ENCODE measurements at regions not wholly inside any gene's neighbourhood (a gene's known extent, or its start where the extent isn't known, plus 50 kb on each side); places are given as distances from the start of the nearest gene placed in this dataset.

DNA sequence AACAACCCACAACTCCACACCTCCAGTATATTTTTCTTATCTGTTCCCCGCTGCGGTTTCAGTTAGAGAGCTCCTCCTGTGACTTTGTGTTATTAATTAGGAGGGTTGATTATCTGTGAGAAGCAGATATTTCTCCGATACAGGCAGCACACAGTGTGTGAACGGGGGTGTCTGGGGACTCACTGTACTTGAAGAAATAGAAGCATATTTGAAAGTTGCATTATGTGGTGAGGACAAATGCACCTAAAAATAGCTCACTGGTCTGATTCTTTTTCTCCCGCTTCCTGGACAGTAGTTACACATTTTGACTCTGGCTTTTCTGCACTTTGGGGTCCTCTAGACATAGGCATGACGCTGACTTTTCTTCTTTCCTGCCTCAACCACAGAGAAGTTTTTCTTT lies 277.7 kb downstream of the VRK1 start:
- CTCF ChIA-PET: no interaction called here
- Mint-ChIP-seq H3K9me3 (no peaks in the 10 kb centered on the region), H3K36me3 (ENCODE audit: low read depth) (no peaks in the 10 kb centered on the region), H3K27me3 (no peaks in the 10 kb centered on the region), H3K4me3 (no peak overlapping the region), H3K27ac (no peak overlapping the region), H3K4me1 (peaks cover 21% of the 10 kb centered on the region)
- DNase-seq: no peak
- POLR2A ChIA-PET: no interaction called here

DNA sequence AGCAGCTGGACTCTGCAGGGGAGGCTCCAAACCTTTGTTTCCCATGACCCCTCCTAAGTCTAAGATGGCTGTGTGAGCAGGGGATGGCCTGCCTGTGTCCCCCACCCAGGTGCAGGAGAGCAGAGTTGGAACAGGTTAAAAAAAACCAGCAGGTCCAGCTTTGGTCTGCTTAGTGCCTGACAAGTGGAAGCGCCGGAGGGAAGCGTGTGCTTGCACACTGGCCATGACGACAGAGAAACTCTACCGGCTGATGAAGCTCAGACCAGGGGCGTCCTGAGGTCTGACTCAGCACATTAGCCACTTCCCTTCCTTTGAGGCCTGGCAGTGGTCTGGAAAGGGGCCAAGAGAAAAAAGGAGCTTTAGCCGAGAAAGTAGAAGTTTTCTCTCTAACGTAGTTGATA lies 280.1 kb downstream of the VRK1 start:
- Mint-ChIP-seq H3K9me3 (no peaks in the 10 kb centered on the region), H3K36me3 (ENCODE audit: low read depth) (no peaks in the 10 kb centered on the region), H3K27ac (no peak overlapping the region), H3K4me1 (peaks cover 21% of the 10 kb centered on the region), H3K4me3 (no peak overlapping the region), H3K27me3 (no peaks in the 10 kb centered on the region)
- POLR2A ChIA-PET: no interaction called here
- peak; percentile 23 for DNase-seq
- CTCF ChIA-PET: interaction anchor here (1.1 kb wide), 1 partner anchor 43 kb away, joined by 3 read pairs; no protein-coding TSS in a partner anchor

DNA sequence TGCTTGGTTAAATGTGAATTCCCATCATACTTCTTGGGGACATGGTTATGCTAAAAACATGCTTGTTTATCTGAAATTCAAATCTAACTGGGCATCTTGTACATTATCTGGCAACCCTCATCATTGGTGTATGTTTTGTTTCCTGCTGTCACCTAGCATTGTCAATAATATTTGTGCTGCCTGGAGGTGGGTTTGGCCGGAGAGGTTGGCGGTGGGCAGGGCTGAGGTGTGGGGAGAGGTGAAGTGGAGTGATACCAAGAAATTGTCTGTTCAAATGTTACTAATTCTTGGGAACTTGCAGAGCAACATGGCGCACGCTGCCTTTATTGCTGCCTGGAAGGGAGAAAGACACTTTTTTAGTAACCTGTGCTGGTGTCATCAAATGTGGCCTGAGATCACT lies 280.5 kb downstream of the VRK1 start:
- H3K36me3 Mint-ChIP-seq (ENCODE audit: low read depth): no peaks in the 10 kb centered on the region
- ChIA-PET CTCF (interaction anchor here (1.1 kb wide), 1 partner anchor 43 kb away, joined by 3 read pairs; no protein-coding TSS in a partner anchor), POLR2A (no interaction called here)
- no peaks in the 10 kb centered on the region for H3K27me3 Mint-ChIP-seq
- no peak for DNase-seq
- peaks cover 2% of the 10 kb centered on the region for H3K9me3 Mint-ChIP-seq
- H3K27ac Mint-ChIP-seq: no peak overlapping the region
- peaks cover 21% of the 10 kb centered on the region for H3K4me1 Mint-ChIP-seq
- H3K4me3 Mint-ChIP-seq: no peak overlapping the region

- H3K27ac Mint-ChIP-seq: no peak overlapping the region
- H3K4me3 Mint-ChIP-seq: no peak overlapping the region
- H3K27me3 Mint-ChIP-seq: no peaks in the 10 kb centered on the region
- H3K4me1 Mint-ChIP-seq: peaks cover 19% of the 10 kb centered on the region
- H3K36me3 Mint-ChIP-seq (ENCODE audit: low read depth): peaks cover 3% of the 10 kb centered on the region
- DNase-seq: no peak
- POLR2A ChIA-PET: no interaction called here
- H3K9me3 Mint-ChIP-seq: peaks cover 8% of the 10 kb centered on the region
- CTCF ChIA-PET: no interaction called here
Measured at GRCh38 chr14:97080991-97081390, 283.8 kb downstream of the VRK1 start.

DNA sequence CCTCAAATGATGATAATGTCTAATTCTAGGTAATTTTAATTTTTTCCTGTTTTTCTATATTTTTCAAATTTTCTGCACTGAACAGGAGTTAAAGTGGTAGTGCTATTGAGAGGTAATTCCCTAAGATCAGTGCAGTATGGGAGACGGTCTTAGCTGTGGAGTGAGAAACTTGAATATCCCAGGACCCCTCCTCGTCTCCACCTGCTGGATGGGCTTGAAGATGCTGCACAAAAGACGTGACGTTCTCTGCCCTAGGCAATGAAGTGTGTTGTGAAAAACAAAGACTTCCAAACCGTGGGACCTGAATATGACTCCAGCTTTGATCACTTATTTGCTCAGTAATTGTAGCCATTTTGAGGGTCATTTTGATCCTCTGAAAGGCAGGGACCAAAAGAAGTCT lies 298.1 kb downstream of the VRK1 start:
- H3K4me1 Mint-ChIP-seq: no peaks in the 10 kb centered on the region
- no peaks in the 10 kb centered on the region for H3K36me3 Mint-ChIP-seq (ENCODE audit: low read depth)
- ChIA-PET CTCF (no interaction called here), POLR2A (no interaction called here)
- H3K27ac Mint-ChIP-seq: no peak overlapping the region
- H3K27me3 Mint-ChIP-seq: no peaks in the 10 kb centered on the region
- no peak for DNase-seq
- H3K9me3 Mint-ChIP-seq: no peaks in the 10 kb centered on the region
- no peak overlapping the region for H3K4me3 Mint-ChIP-seq

DNA sequence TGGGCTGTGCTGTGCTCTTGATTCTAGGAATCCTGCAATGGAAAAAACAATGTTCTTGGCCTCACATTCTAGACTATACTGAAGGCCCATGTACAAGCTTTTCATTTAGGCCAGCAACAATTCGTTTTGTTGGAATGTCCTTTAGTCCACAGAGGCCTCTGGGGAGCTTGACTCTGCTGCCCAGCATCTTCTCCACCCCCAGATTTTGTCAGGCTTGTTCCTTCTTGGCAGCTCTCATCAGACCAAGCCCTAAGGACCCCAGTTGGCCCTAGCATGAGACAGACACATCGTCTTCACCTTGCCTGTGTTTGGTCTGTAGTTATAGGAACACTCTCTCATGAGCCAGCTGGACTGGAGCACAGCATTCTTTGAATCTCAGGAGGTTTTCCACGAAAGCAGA lies 300.1 kb downstream of the VRK1 start:
- CTCF ChIA-PET: no interaction called here

GRCh38 chr14:97100306-97100705 lies 303.1 kb downstream of the VRK1 start:
- no peak for DNase-seq
- Mint-ChIP-seq H3K27ac (no peak overlapping the region), H3K4me3 (no peak overlapping the region), H3K27me3 (peaks cover 10% of the 10 kb centered on the region), H3K36me3 (ENCODE audit: low read depth) (no peaks in the 10 kb centered on the region), H3K9me3 (no peaks in the 10 kb centered on the region), H3K4me1 (no peaks in the 10 kb centered on the region)
- POLR2A ChIA-PET: no interaction called here
- CTCF ChIA-PET: interaction anchor here (1.1 kb wide), 1 partner anchor 9 kb away, joined by 4 read pairs; no protein-coding TSS in a partner anchor

More for the DNA sequence above, 300.1 kb downstream of the VRK1 start:
- Mint-ChIP-seq H3K9me3 (no peaks in the 10 kb centered on the region), H3K27me3 (no peaks in the 10 kb centered on the region), H3K27ac (no peak overlapping the region), H3K36me3 (ENCODE audit: low read depth) (no peaks in the 10 kb centered on the region), H3K4me1 (no peaks in the 10 kb centered on the region), H3K4me3 (no peak overlapping the region)
- no peak for DNase-seq
- POLR2A ChIA-PET: no interaction called here

DNA sequence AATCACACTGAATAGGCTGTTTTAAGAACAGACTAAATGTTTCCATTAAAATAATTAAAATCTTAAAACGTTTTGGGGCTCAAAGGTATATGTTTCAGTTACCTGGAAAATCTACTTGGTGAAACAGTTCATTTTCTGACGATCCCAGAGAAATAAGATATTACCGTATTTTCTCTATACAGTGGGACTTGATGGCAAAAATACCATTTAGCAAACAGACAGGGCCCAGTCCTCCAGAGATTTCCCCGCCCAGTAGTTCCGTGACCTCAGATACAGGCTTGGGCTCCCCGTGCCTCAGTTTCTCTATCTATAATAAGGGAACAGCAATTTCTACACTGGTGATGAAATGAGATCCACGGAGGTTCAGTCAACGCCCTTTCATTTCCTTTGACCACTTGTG lies 304.4 kb downstream of the VRK1 start:
- H3K27ac Mint-ChIP-seq: no peak overlapping the region
- CTCF ChIA-PET: no interaction called here
- no peaks in the 10 kb centered on the region for H3K4me1 Mint-ChIP-seq
- H3K4me3 Mint-ChIP-seq: no peak overlapping the region
- POLR2A ChIA-PET: no interaction called here
- no peaks in the 10 kb centered on the region for H3K9me3 Mint-ChIP-seq
- no peaks in the 10 kb centered on the region for H3K36me3 Mint-ChIP-seq (ENCODE audit: low read depth)
- H3K27me3 Mint-ChIP-seq: peaks cover 13% of the 10 kb centered on the region
- no peak for DNase-seq

GRCh38 chr14:97104029-97104428 lies 306.8 kb downstream of the VRK1 start:
- CTCF ChIA-PET: no interaction called here
- Mint-ChIP-seq H3K4me1 (no peaks in the 10 kb centered on the region), H3K4me3 (no peak overlapping the region), H3K9me3 (no peaks in the 10 kb centered on the region), H3K36me3 (ENCODE audit: low read depth) (peaks cover 2% of the 10 kb centered on the region), H3K27me3 (peaks cover 13% of the 10 kb centered on the region), H3K27ac (no peak overlapping the region)
- no peak for DNase-seq
- POLR2A ChIA-PET: no interaction called here

DNA sequence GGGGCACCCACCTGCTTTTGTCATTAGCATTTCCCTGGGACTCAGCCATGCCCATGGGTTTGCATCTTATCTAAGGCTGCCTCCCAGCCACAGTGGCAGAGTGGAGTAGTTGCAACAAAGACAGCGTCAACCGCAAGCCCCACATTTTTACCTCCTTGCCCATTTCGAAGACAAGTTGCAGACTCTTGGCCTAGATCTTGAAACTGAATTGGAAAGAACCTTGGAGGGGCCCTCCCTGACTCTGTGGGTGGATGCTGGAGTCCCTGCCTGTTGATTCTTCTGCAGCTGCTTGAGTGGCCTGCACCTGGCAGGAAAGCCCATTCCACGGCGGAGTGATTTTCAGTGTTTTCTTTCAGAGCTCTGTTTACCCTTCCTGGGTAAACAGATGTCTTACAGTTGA lies 309.0 kb downstream of the VRK1 start:
- Mint-ChIP-seq H3K27me3 (peaks cover 13% of the 10 kb centered on the region), H3K36me3 (ENCODE audit: low read depth) (peaks cover 2% of the 10 kb centered on the region), H3K4me1 (no peaks in the 10 kb centered on the region), H3K9me3 (peaks cover 5% of the 10 kb centered on the region), H3K4me3 (no peak overlapping the region), H3K27ac (no peak overlapping the region)
- ChIA-PET CTCF (no interaction called here), POLR2A (no interaction called here)
- no peak for DNase-seq

DNA sequence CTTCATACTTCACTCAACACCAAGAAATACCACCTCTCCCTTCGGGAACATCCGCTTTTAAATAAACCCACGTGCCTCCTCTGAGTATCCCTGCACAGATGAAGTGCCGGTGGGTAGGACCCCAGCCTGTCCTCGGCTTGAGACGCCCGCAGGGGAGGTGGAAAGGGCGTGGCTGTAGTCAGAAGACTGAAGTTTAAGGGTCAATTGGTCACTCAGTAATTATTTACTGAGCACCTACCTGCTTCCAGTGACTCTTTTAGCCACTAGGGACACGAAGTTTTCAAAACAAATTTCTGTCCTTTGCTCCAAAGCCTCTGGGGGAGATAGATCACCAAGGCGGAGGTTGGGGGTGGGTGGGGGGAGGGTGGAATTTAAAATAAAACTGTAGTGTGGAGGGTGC lies 309.4 kb downstream of the VRK1 start:
- CTCF ChIA-PET: no interaction called here
- Mint-ChIP-seq H3K27ac (no peak overlapping the region), H3K27me3 (peaks cover 13% of the 10 kb centered on the region)

DNA sequence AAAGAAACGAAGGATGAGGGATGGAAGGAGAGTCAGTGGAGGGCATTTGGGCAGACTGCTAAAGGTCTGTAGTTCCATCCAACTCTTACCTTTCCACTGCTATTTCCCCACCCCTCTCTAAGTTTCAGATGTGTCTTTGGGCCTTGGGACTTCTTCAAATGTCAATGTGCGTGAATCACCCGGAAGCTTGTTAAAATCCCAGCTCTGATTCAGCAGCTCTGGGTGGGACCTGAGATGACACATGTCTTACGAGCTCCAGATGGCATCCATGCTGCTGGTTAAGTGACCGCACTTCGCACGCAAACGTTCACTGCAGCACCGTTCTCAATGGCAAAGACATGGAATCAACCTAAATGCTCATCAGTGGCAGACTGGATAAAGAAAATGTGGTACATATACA lies 309.9 kb downstream of the VRK1 start:
- no peak overlapping the region for H3K27ac Mint-ChIP-seq
- ChIA-PET CTCF (no interaction called here), POLR2A (no interaction called here)
- H3K9me3 Mint-ChIP-seq: peaks cover 5% of the 10 kb centered on the region
- H3K27me3 Mint-ChIP-seq: peaks cover 13% of the 10 kb centered on the region
- no peak for DNase-seq
- no peak overlapping the region for H3K4me3 Mint-ChIP-seq
- H3K4me1 Mint-ChIP-seq: no peaks in the 10 kb centered on the region
- peaks cover 2% of the 10 kb centered on the region for H3K36me3 Mint-ChIP-seq (ENCODE audit: low read depth)

More for the DNA sequence above, 309.4 kb downstream of the VRK1 start:
- H3K9me3 Mint-ChIP-seq: peaks cover 5% of the 10 kb centered on the region
- POLR2A ChIA-PET: no interaction called here
- H3K4me1 Mint-ChIP-seq: no peaks in the 10 kb centered on the region
- no peak for DNase-seq
- peaks cover 2% of the 10 kb centered on the region for H3K36me3 Mint-ChIP-seq (ENCODE audit: low read depth)
- H3K4me3 Mint-ChIP-seq: no peak overlapping the region

- Mint-ChIP-seq H3K9me3 (peaks cover 5% of the 10 kb centered on the region), H3K27me3 (peaks cover 13% of the 10 kb centered on the region), H3K4me3 (no peak overlapping the region), H3K27ac (no peak overlapping the region), H3K36me3 (ENCODE audit: low read depth) (peaks cover 2% of the 10 kb centered on the region), H3K4me1 (no peaks in the 10 kb centered on the region)
- DNase-seq: no peak
- CTCF ChIA-PET: no interaction called here
- POLR2A ChIA-PET: no interaction called here
Measured at GRCh38 chr14:97107760-97108159, 310.6 kb downstream of the VRK1 start.

DNA sequence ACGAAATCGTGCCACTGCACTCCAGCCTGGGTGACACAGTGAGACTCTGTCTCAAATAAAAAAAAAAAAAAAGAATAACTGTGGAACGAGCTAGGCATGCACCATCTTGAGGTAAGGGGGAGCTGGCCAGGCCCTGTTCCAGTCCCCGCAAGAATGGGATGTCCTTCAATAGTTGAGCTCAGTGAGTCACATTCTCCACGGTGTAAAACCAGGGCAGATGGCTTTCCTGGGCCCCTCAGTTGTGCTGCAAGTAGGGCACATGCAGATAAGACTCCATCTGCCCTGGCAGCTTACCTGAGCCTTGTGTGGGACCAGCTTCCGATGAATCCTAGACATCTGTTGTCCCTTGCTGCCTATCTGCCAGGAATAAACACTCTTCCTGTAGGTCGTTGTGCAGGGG lies 312.1 kb downstream of the VRK1 start:
- POLR2A ChIA-PET: no interaction called here
- CTCF ChIA-PET: interaction anchor here (0.5 to 1.1 kb wide), 2 partner anchors 10 to 816 kb away, joined by 3 to 4 read pairs; no protein-coding TSS in a partner anchor
- no peaks in the 10 kb centered on the region for H3K4me1 Mint-ChIP-seq
- peaks cover 2% of the 10 kb centered on the region for H3K36me3 Mint-ChIP-seq (ENCODE audit: low read depth)
- no peak overlapping the region for H3K4me3 Mint-ChIP-seq
- H3K27me3 Mint-ChIP-seq: peaks cover 8% of the 10 kb centered on the region
- no peak for DNase-seq
- peaks cover 5% of the 10 kb centered on the region for H3K9me3 Mint-ChIP-seq
- H3K27ac Mint-ChIP-seq: no peak overlapping the region

DNA sequence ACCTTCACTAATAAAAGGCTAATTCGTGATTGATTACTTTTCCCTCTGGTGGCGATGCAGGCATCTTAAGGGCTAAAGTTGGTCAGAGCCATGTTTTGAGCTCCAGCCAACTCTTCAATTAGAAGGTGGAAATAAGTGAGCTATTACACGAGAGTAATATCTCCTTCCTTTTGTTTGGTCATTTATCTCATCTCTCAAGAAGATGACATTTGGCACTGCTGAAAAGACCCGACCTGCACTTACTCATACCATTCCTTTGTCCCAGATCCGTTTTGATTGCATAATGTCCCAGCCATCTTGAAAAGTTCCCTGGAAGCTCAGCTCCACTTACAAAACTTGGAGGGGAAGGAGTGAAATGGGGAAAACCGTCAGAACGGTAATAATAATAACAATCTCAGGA lies 316.2 kb downstream of the VRK1 start:
- no peak for DNase-seq
- no peak overlapping the region for H3K27ac Mint-ChIP-seq
- peaks cover 7% of the 10 kb centered on the region for H3K4me1 Mint-ChIP-seq
- H3K36me3 Mint-ChIP-seq (ENCODE audit: low read depth): no peaks in the 10 kb centered on the region
- ChIA-PET CTCF (no interaction called here), POLR2A (no interaction called here)
- H3K4me3 Mint-ChIP-seq: no peak overlapping the region
- H3K27me3 Mint-ChIP-seq: no peaks in the 10 kb centered on the region
- H3K9me3 Mint-ChIP-seq: peaks cover 7% of the 10 kb centered on the region
